PFSK-1 (cell line): ENCODE measurements at regions not wholly inside any gene's neighbourhood (a gene's known extent, or its start where the extent isn't known, plus 50 kb on each side); places are given as distances from the start of the nearest gene placed in this dataset.

ENCODE experiments used
- POLR2AphosphoS5 ChIP-seq: IDR thresholded peaks from 2 replicates; pipeline ENCODE4 v1.6.1; 2012; ENCODE audit warnings: low read depth, mild to moderate bottlenecking, control low read depth, low read length, moderate library complexity
- SIN3A ChIP-seq: IDR thresholded peaks from 2 replicates; pipeline ENCODE4 v1.6.1; 2012; ENCODE audit warnings: mild to moderate bottlenecking, low read length, moderate library complexity, borderline replicate concordance; ENCODE audit not compliant: insufficient read depth
- TAF1 ChIP-seq: IDR thresholded peaks from 2 replicates; pipeline ENCODE4 v1.6.1; 2012; ENCODE audit warnings: low read length, control low read depth, borderline replicate concordance; ENCODE audit not compliant: insufficient read depth
- TF ChIP-seq, protein P1 (sequence below), 2 experiments: IDR thresholded peaks; 2 replicates each; pipeline versions ENCODE4 v1.6.1 to v1.8.0; 2011 to 2012; ENCODE audit warnings: low read depth in 2 of 2, low read length in 2 of 2, control low read depth in 1 of 2, inconsistent platforms in 1 of 2, mild to moderate bottlenecking in 1 of 2, moderate library complexity in 1 of 2; ENCODE audit not compliant: insufficient read depth in 1 of 2

DNA sequence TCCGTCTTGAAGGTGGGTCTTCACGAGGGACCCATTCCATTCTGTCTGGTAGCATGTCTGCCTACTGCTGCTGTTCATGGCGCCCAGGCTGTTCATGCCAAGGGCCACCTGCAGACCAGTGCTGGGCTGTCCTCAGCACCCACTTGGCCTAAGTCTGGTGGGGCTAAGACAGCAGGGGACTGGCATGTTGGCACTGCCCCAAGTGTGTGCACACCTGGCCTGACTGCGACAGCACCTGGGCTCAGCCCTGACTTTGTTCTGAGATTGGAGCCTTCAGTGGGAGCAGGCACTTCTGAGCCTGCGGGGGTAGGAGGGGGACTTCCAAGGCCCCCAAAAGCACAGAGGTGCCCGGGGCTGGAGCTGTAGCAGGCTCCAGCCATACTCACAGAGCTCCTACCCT, 250.8 kb upstream of the EDNRB start:
- TF ChIP-seq, protein P1, sequence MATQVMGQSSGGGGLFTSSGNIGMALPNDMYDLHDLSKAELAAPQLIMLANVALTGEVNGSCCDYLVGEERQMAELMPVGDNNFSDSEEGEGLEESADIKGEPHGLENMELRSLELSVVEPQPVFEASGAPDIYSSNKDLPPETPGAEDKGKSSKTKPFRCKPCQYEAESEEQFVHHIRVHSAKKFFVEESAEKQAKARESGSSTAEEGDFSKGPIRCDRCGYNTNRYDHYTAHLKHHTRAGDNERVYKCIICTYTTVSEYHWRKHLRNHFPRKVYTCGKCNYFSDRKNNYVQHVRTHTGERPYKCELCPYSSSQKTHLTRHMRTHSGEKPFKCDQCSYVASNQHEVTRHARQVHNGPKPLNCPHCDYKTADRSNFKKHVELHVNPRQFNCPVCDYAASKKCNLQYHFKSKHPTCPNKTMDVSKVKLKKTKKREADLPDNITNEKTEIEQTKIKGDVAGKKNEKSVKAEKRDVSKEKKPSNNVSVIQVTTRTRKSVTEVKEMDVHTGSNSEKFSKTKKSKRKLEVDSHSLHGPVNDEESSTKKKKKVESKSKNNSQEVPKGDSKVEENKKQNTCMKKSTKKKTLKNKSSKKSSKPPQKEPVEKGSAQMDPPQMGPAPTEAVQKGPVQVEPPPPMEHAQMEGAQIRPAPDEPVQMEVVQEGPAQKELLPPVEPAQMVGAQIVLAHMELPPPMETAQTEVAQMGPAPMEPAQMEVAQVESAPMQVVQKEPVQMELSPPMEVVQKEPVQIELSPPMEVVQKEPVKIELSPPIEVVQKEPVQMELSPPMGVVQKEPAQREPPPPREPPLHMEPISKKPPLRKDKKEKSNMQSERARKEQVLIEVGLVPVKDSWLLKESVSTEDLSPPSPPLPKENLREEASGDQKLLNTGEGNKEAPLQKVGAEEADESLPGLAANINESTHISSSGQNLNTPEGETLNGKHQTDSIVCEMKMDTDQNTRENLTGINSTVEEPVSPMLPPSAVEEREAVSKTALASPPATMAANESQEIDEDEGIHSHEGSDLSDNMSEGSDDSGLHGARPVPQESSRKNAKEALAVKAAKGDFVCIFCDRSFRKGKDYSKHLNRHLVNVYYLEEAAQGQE (IDR thresholded peaks at IDR 0.05; ENCODE audit: insufficient read depth in 1 of 2, low read depth in 2 of 2, low read length in 2 of 2): no peak
- no peak for TF ChIP-seq TAF1
- TF ChIP-seq POLR2AphosphoS5: no peak
- TF ChIP-seq SIN3A: no peak
